HG03432 (cell line): ENCODE measurements at regions not wholly inside any gene's neighbourhood (a gene's known extent, or its start where the extent isn't known, plus 50 kb on each side); places are given as distances from the start of the nearest gene placed in this dataset.

Experiments used
- ATAC-seq: cut with Tn5 transposase; IDR thresholded peaks from one replicate; pipeline ENCODE4 v1.9.1; 2021; ENCODE audit warnings: mild to moderate bottlenecking, moderate library complexity; ENCODE audit not compliant: unreplicated experiment

DNA sequence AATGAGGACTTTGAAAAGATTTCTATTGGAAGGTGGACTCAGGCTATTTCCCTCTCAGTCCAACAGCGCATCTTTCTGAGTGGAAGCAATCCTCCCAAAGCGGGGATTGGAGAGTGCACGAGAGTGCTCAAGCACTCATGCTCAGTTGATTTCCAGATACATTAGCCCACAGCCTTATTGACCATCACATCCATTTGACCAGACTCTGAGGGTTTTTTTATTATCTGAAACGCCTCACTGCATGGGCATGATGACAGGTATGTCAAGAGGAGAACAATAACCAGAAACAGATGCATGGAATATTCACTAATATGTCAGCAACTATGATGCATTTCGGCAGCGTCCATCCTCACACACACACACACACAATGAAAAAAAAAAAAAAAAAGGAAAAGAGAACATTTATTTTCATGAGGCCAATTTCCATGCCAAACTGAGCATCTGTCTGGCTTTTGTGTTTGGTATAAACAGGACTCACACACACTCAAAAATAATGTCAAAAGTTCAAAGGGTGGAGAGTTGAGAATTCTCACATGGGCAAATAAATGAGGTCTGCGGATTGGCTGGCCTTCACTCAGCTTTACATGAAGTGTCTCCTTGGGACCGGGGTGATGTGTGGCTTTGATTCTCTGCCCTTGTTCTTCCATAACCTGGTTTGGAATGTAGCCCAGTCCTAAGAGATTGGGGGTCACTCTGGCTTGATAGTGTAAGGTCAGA is 371.6 kb downstream of the MCTP2 start:
- no peak for ATAC-seq

DNA sequence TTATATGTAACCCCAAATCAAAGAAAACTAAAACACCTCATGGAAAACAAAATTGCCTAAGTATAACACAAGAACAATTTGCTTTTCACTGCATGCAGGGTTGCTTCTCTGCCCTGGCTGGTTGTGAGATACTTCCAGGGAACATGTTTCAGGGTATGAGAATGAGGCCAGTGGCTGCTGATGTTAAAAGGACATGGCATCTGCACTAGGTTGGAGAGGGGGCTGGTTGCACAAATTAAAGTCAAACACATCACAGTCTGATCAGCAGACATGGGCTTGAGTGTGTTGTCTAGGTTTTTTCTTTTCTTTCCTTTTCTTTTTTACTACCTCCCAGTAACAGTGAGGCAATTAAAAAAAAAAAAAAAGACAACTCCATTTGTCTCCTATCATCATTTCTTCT is 374.9 kb downstream of the MCTP2 start:
- ATAC-seq, result no peak

DNA sequence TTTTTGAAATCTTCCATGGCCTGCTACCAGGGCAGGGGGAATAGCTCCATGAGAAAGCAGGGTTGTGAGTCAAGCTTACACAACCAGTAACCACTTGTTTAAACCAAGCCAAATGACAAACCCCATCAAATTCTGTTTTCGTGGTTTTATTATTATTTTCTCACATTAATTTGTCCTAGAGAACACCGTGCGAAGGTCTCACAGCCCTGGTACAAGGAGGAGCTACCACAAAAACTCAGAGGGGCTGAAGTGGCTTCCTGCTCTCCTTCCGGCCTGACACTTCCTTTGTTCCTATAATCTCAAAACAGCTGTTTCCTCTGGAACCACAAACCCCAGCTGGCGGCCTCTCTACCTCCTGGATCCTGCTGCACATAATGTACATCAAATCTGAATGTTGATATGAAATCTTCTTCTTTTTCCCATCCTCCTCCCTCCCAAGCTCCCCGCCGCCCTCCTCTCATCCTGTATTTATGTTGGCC is 375.9 kb downstream of the MCTP2 start:
- no peak for ATAC-seq

DNA sequence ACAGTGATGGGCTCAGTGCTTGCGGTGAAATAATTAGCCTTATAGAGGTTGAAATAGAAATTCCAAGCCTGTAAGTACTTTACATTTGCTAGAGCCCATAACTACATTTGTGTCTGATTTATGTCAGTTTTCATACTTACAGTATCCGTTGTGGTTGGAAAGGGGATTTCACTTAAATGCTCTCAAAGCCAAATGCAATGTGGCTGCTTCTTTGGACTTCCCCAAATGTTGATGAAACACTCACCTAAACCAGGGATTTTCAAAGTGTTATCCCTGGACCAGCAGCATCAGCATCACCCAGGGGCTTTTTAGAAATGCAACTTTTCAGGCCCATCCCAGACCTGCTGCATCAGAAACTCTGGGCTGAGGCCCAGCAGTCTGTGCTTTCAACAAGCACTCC is 378.7 kb downstream of the MCTP2 start:
- ATAC-seq, result peak; percentile 90

DNA sequence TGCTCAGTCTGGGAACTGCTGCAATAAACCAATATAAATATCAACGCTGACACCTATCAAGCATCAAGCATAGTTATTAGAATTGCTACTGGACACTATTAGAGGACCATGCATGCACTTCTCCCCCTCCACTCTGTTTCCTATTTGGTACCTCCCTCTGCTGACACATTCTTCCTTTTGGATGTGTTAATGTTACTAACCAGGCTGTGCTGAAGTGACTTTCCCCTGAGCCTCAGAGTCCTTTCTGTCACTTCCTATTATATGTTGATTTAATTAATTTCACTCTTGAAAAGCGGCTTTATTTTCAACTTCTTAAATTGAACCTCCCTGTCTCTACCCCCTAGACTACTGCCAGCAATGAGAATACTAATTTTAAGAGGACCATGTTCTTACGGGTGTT is 379.1 kb downstream of the MCTP2 start:
- no peak for ATAC-seq

DNA sequence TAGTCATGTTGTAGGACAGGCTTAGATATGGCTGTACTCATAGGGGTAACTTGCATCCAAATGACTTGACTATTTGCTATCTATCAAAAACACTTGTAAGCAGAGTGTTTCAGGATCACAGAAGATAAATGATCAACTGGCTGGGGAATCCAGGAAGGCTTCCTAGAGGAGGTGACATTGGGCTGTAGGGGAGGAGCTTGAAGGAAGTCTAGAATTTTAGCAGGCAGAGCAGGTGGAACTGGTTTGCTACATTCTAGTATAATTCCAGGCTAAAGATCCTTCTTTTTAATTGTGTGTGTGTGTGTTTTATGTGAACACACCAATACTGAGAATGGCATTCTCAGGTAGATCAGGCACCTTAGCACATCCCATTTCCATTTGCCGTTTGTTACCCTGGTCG is 380.3 kb downstream of the MCTP2 start:
- ATAC-seq, result no peak

DNA sequence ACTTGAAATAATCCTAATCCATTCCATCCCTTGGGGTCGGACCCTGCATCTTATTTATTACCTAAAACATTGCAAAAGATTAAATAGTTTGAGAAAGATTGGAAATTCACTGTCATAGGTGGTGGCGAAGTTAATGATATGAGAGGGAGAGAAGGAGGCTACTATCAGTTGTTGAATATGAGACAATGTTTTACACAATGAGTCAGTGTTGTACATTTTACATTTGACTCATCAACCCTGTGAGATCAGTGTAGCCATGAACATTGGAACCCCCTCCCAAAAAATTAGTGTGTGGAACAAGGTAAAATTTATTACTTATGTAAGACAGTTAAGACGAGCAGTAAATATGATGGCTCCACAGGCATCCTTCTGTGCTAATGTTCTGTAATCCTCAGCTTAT is 384.3 kb downstream of the MCTP2 start:
- ATAC-seq, result no peak

DNA sequence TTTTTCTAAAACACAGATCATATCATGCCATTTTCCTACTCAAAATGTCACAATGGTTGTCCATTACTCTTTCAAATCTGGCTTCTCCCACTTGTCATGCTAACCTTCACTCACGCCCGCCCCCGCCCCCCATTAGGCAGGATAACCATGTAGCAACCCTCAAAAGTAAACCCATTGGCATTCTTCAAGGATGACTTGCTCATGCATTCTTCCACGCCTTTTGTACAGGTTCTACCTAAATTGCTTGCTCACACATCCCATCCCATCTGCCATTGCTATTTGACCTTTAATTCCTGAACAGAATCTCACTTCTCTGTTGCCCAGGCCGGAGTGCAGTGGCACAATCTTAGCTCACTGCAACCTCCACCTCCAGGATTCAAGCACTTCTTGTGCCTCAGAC is 389.3 kb downstream of the MCTP2 start:
- ATAC-seq, result no peak

DNA sequence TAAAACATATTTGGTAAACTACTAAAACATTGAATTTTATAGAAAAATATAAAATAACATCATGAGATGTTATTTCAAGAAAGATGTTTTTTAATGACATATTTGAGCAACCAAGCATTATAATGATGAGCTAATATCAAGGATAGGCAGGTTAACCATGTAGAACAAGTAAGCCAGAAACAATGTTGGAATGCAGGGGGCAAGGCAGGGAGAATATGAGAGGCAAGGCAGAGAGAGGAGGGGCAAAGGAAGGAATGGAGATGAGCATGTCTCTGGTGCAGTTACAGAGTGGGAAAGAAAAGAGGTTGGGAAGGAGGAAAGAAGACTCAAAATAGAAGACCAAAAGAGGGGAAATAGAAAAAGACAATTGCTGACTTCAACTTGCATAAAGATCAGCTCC is 390.4 kb downstream of the MCTP2 start:
- ATAC-seq, result no peak

DNA sequence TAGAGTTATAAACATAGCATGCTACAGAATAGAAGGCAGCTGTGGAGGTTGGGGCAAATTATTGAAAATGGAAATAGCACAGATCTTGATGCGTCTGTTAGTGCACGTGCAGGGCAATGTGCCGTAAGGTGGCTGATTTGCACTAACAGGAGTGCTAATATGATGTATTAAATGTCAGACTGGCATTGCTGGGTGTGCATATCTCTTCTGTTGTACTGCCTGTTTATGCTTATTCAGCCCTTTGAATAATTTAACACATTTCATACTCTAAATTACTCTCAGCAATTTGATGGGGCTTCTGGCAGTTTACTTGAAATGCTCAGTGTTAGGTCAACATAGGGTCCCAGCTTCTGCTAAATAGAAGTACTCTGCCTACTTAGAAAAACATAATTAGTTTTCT is 395.6 kb downstream of the MCTP2 start:
- no peak for ATAC-seq

DNA sequence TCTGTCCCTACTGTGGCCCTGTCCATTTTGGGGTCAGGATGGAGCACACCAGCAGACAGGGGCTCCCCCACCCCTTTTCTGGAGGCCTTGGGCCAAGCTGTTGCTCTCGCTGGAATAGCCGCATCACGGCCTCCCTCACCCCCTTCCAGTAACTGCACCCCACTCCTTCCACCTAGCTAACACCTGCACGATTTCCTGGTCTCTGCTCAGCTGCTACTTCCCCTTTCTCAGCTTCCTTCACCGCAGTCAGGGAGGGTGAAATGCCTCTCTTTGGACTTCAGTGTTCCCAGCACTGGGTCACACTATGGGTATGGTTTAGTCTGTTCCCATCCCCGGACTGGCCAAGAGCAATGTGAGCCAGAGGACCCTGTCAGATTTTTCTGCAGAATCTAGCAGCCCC is 400.2 kb downstream of the MCTP2 start:
- peak; percentile 83 for ATAC-seq

DNA sequence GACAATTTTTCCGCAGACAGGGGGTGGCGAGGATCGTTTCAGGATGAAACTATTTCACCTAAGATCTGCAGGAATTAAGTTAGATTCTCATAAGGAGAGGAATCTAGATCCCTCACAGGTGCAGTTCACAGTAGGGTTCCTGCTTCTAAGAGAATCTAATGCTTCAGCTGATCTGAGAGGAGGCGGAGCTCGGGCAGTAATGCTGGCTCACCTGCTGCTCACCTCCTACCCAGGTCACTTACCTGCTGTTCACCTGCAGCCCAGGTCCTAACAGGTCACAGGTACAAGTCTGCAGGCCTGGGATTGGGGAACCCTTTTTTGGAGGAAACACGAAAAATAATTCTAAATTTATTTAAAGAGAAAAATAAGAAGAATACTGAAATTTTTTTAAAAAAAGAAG is 406.8 kb downstream of the MCTP2 start:
- no peak for ATAC-seq

DNA sequence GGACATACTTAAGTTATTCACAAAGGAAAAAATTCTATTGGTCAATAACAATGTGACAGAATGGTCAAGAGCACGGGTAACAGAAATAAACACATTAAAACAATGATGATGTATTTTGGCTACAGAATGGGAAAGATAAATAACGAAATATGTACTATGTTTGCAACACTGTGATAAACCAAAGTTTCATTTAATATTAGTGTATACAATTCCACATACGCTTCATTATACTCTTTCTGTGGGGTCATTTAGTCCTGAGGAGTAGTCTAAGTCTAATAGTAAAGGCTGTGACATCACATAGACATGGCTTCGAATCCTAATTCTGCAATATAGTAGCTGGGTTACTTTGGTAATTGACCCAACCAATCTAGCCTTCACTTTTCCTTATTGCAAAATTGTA is 408.3 kb downstream of the MCTP2 start:
- no peak for ATAC-seq

DNA sequence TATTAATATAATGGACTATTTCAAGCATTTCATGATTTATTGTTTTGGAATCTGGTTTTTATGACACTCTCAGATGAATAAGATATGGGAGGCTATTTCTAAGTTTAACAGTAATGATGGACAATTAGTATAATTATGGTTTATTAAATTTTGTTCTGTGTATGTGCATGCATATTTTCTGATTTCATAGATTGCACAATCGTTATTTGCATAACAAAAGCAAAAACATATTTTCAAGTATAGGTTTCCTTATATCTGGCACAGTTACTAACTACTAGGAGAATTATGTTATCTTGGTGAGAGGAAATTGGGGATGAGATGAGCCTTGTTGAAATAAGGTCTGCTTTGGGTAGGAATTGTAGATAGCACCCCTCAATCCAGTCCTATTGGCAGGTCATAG is 413.1 kb downstream of the MCTP2 start:
- ATAC-seq, result no peak

DNA sequence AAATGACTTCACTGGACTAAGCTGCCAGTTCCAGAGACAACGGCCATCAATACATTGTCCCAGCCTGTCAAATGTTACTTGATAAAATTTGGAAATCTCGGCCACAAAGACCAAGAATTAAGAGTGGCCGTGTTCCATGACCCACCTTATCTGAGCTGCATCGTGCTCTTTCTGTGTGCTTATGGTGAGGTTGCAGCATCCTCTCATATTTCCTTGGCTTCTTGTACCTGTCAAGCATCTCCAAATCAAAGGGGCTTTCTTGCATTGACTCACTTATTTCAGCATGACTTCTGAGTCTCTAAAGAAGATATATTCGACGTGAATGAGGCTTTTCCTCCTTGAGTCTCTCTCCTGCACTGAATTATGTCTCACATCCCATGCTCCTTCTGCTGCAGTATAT is 421.7 kb downstream of the MCTP2 start:
- no peak for ATAC-seq

DNA sequence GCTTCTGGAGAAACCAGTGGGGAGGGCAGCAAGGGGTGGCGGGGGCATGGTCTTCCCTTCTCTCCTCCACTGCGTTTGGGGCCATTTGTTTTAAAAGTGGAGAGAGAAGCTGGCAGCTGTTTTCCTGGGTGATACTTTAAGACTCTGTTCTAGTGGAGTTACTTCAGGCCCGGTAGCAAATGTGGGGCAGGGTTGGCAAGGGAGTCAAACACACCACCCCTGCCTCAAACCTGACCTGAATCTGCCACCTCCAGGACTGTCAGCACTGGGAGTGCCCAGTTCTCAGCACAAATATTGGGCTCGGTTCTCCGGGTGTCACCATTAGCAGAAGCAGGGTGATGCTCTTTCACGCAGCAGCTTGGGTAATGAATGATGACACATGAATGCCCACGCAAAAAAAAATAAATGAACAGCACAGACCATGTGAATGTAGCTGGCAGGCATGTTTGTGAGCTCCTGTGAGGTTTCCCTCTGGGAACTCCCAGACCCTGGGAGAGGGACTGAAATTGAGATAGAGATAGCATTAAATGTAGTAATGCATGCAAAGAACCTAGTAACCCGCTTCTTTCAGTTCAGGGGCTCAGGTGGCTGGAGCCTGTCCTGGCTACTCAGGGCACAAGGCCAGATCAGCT is 424.0 kb downstream of the MCTP2 start:
- ATAC-seq, result no peak

DNA sequence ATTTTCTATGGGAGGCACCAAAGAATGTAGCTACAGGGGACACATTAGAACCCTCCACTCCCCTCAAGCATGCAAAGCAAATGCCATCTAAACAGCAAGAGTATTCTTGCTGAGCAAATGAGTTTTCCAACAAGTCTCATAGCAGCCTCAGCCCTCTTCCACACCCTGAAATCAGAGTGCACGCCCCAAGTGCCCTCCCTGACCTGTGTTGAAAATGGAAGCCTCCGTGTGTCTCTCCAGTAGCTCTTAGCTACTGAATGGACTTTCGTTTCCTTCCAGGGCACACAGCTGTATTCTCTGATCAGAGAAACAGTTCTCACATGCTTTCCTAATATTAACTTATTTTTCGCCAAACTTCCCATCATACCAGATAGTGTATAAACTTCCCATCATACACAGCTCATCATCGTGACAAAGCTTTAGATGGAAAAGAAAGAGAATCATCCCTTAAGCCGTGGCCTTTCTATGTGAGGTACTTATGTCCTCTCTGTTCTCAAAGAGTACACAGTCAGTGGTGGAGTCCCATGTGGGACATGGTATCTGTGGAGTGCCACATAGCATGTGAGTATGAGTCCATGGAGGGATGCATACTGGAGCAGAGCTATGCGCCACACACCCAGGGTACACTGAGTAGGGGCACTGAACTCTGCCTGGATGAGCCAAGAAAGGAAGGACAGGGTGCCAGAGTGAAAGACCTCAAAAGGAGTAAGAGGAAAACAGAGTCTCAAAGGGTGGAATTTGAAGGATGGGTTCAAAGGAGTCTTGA is 434.5 kb downstream of the MCTP2 start:
- ATAC-seq, result no peak

DNA sequence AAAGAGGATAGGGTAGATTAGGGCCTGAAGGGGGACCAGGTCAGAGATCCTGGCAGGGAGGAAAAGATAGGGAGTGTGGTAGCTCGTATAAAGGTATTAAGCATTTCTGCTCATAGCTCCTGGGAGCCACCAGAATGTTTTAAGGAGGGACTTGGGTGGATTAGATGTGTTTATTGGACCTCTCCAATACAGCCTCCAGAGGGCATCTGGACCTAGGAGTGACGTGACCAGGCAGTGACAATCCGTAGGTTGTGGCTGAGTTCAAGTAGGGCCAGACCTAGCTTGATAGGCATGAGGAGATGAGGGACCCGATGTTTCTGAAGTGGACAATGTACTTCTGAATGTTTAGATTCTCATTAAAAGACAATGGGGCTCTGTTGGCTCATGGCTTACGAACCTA is 435.2 kb downstream of the MCTP2 start:
- ATAC-seq, result no peak

DNA sequence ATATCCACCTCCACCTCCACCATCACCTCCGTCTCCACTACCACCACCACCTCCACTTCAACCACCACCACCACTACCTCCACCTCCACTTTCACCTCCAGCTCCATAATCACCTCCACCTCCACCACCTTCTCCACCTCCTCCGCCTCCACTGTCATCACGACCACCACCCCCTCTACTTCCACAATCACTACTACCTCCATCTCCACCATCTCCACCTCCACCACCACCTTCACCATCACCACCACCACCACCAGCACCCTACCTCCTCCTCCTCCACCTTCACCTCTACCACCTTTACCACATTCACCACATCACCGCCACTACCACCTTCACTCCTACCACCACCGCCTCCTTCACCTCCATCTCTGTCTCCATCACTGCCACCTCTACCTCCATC is 435.7 kb downstream of the MCTP2 start:
- no peak for ATAC-seq

DNA sequence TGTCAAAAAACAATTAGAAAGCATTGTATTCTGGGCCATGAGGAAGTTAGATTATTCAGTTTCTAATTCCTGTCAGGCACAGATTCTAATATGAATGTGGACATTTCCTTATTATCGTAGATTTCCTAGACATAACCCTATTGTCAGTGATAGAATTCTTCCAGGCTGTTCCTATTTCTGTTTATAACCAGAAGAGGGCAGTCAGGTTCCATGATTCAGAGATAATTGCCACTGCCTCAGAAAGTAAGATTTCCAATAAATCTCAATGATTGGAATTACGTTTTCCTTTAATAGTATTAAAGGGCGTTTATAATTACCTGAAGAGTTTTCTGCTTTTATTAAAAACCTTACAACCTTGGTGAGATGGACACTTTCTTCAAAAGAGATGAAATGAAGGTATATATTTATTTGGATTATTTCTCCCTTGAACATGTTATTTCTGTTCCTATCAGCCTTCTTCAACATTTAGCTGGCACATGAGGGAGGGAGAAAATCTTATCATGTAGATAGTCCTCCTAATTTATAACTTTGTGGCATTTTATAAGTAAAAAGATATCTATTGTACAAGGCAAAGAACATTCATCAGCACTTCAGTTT is 439.2 kb downstream of the MCTP2 start:
- no peak for ATAC-seq

DNA sequence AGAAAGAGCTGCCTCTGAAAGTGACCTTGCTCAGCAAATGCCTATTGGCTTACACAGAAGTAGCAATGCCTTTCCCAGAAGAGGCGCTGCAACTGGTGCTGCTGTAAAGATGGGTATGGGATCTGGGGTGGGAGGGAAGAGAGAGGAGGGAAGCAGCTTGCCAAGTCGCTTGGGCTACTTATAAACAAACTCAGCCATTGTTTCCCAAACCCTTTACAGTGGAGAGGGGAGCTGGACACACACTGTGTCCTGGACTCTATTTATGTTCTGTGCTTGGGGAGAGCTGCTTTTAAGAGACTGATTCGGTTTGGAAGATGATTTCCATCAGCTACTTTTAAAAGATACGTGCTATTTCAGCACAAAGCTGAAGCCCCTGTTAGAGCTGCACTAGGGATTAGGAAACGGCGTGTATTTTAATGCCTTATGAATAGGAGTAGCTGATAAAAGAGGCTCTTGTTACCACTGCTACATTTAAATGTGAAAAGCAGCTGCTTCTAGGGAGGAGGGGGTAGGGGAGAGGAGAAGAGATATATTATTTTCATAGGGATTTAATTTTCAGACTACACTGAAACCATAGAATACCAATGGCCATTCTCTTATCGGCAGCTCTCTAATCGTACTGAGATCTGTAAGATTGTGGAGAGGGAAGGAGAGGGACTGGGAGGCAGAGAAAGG is 440.6 kb downstream of the MCTP2 start:
- no peak for ATAC-seq
